ENCODE measurements at regions not wholly inside any gene's neighbourhood (a gene's known extent, or its start where the extent isn't known, plus 50 kb on each side); places are given as distances from the start of the nearest gene placed in this dataset.
"Not testable (repeated sequence)": the region's sequence is repeated elsewhere in the genome, so short reads cannot be mapped to it uniquely, and the experiment has no call there.

- no peak for DNase-seq (ENCODE audit: low read depth)
These were observed 118.9 kb upstream of the TBL1X start for GRCh38 chrX:9345957-9346356.

- DNase-seq (ENCODE audit: low read depth) = no peak
These were observed 115.0 kb upstream of the TBL1X start for GRCh38 chrX:9349572-9350494.

GRCh38 chrX:9351126-9351525 is 113.7 kb upstream of the TBL1X start:
- no peak for DNase-seq (ENCODE audit: low read depth)

GRCh38 chrX:9352243-9352642 is 112.6 kb upstream of the TBL1X start:
- no peak for DNase-seq (ENCODE audit: low read depth)

GRCh38 chrX:9352694-9353411 is 112.0 kb upstream of the TBL1X start:
- no peak for DNase-seq (ENCODE audit: low read depth)

GRCh38 chrX:9354918-9355317 is 109.9 kb upstream of the TBL1X start:
- DNase-seq (ENCODE audit: low read depth) = no peak

GRCh38 chrX:9355739-9356138 is 109.1 kb upstream of the TBL1X start:
- DNase-seq (ENCODE audit: low read depth) = no peak

- DNase-seq (ENCODE audit: low read depth) = no peak
These were observed 108.0 kb upstream of the TBL1X start for GRCh38 chrX:9356846-9357245.

- DNase-seq (ENCODE audit: low read depth) = no peak
These were observed 107.2 kb upstream of the TBL1X start for GRCh38 chrX:9357518-9358114.

GRCh38 chrX:9362363-9362928 is 102.4 kb upstream of the TBL1X start:
- DNase-seq (ENCODE audit: low read depth) = no peak

GRCh38 chrX:9367421-9367820 is 97.4 kb upstream of the TBL1X start:
- DNase-seq (ENCODE audit: low read depth) = no peak

- no peak for DNase-seq (ENCODE audit: low read depth)
These were observed 96.6 kb upstream of the TBL1X start for GRCh38 chrX:9368262-9368661.

GRCh38 chrX:9369802-9370291 is 95.0 kb upstream of the TBL1X start:
- no peak for DNase-seq (ENCODE audit: low read depth)

GRCh38 chrX:9370893-9371292 is 94.0 kb upstream of the TBL1X start:
- DNase-seq (ENCODE audit: low read depth) = no peak

- DNase-seq (ENCODE audit: low read depth) = no peak
These were observed 92.0 kb upstream of the TBL1X start for GRCh38 chrX:9372866-9373265.

- no peak for DNase-seq (ENCODE audit: low read depth)
These were observed 91.1 kb upstream of the TBL1X start for GRCh38 chrX:9373789-9374188.

- no peak for DNase-seq (ENCODE audit: low read depth)
These were observed 90.3 kb upstream of the TBL1X start for GRCh38 chrX:9374555-9374954.

GRCh38 chrX:9376111-9376510 is 88.7 kb upstream of the TBL1X start:
- DNase-seq (ENCODE audit: low read depth) = no peak

GRCh38 chrX:9377216-9377615 is 87.6 kb upstream of the TBL1X start:
- not testable (repeated sequence) for DNase-seq (ENCODE audit: low read depth)

GRCh38 chrX:9378980-9379696 is 85.7 kb upstream of the TBL1X start:
- DNase-seq (ENCODE audit: low read depth) = no peak

GRCh38 chrX:9379697-9380551 is 84.9 kb upstream of the TBL1X start:
- DNase-seq (ENCODE audit: low read depth) = no peak
